ENCODE measurements at regions not wholly inside any gene's neighbourhood (a gene's known extent, or its start where the extent isn't known, plus 50 kb on each side); places are given as distances from the start of the nearest gene placed in this dataset.

- H3K9me3 ChIP-seq (ENCODE audit: control extremely low read depth in 1 of 5, control insufficient read depth in 4 of 5, insufficient read depth in 2 of 5, low read depth in 1 of 5, low read length in 4 of 5): peaks cover 0 to 8% (median 0%) of the 10 kb centered on the region in 5 experiments
- no CpG with 5 or more reads among the region's 1 CpG for WGBS (ENCODE audit: insufficient coverage)
- CTCF ChIA-PET: interaction anchor here (1.5 kb wide), 1 partner anchor 8 kb away, joined by 4 read pairs; no protein-coding TSS in a partner anchor
- no peaks in the 10 kb centered on the region for H3K4me1 ChIP-seq (ENCODE audit: control extremely low read depth in 1 of 4, control insufficient read depth in 4 of 4, insufficient read depth in 4 of 4, low read length in 3 of 4)
- no peak overlapping the region for H3K27ac ChIP-seq (ENCODE audit: insufficient read depth in 1 of 2, low read depth in 1 of 2, low read length in 2 of 2, poor library complexity in 1 of 2, severe bottlenecking in 2 of 2)
- no peaks in the 10 kb centered on the region for H3K27me3 ChIP-seq (replicated peaks in 2 of 5; ENCODE audit: control insufficient read depth in 4 of 5, insufficient read depth in 5 of 5, low read length in 4 of 5)
- POLR2A ChIA-PET: interaction anchor here (0.5 kb wide), 2 partner anchors 335 to 353 kb away, joined by 3 to 4 read pairs; no protein-coding TSS in a partner anchor
- no peak for DNase-seq
- no peak overlapping the region for H3K4me3 ChIP-seq (ENCODE audit: control insufficient read depth in 1 of 7, extremely low read depth in 1 of 7, insufficient read depth in 4 of 7, low read depth in 2 of 7, low read length in 6 of 7)
- H3K36me3 ChIP-seq (ENCODE audit: control insufficient read depth in 4 of 4, insufficient read depth in 4 of 4, low read length in 3 of 4): no peaks in the 10 kb centered on the region
These were observed 188.1 kb upstream of the RGS18 start for GRCh38 chr1:191970116-191970515.

- CTCF ChIA-PET: no interaction called here
- POLR2A ChIA-PET: no interaction called here
- H3K4me3 ChIP-seq (ENCODE audit: control insufficient read depth in 1 of 7, extremely low read depth in 1 of 7, insufficient read depth in 4 of 7, low read depth in 2 of 7, low read length in 6 of 7): no peak overlapping the region
- no peak overlapping the region for H3K27ac ChIP-seq (ENCODE audit: insufficient read depth in 1 of 2, low read depth in 1 of 2, low read length in 2 of 2, poor library complexity in 1 of 2, severe bottlenecking in 2 of 2)
- no peaks in the 10 kb centered on the region for H3K36me3 ChIP-seq (ENCODE audit: control insufficient read depth in 4 of 4, insufficient read depth in 4 of 4, low read length in 3 of 4)
- 94% methylated on average over 2 of the region's 3 CpGs for WGBS (ENCODE audit: insufficient coverage)
- peaks cover 0 to 8% (median 0%) of the 10 kb centered on the region in 5 experiments for H3K9me3 ChIP-seq (ENCODE audit: control extremely low read depth in 1 of 5, control insufficient read depth in 4 of 5, insufficient read depth in 2 of 5, low read depth in 1 of 5, low read length in 4 of 5)
- H3K27me3 ChIP-seq (replicated peaks in 2 of 5; ENCODE audit: control insufficient read depth in 4 of 5, insufficient read depth in 5 of 5, low read length in 4 of 5): no peaks in the 10 kb centered on the region
- H3K4me1 ChIP-seq (ENCODE audit: control extremely low read depth in 1 of 4, control insufficient read depth in 4 of 4, insufficient read depth in 4 of 4, low read length in 3 of 4): no peaks in the 10 kb centered on the region
- peak in 1 of 3 donors; percentile 1 for DNase-seq
These were observed 186.8 kb upstream of the RGS18 start for GRCh38 chr1:191971447-191971846.

GRCh38 chr1:191974004-191974403 is 184.3 kb upstream of the RGS18 start:
- Histone ChIP-seq H3K4me3 (ENCODE audit: control insufficient read depth in 1 of 7, extremely low read depth in 1 of 7, insufficient read depth in 4 of 7, low read depth in 2 of 7, low read length in 6 of 7) (no peak overlapping the region), H3K36me3 (ENCODE audit: control insufficient read depth in 4 of 4, insufficient read depth in 4 of 4, low read length in 3 of 4) (no peaks in the 10 kb centered on the region), H3K9me3 (ENCODE audit: control extremely low read depth in 1 of 5, control insufficient read depth in 4 of 5, insufficient read depth in 2 of 5, low read depth in 1 of 5, low read length in 4 of 5) (peaks cover 0 to 7% (median 0%) of the 10 kb centered on the region in 5 experiments), H3K27ac (ENCODE audit: insufficient read depth in 1 of 2, low read depth in 1 of 2, low read length in 2 of 2, poor library complexity in 1 of 2, severe bottlenecking in 2 of 2) (no peak overlapping the region), H3K4me1 (ENCODE audit: control extremely low read depth in 1 of 4, control insufficient read depth in 4 of 4, insufficient read depth in 4 of 4, low read length in 3 of 4) (no peaks in the 10 kb centered on the region), H3K27me3 (replicated peaks in 2 of 5; ENCODE audit: control insufficient read depth in 4 of 5, insufficient read depth in 5 of 5, low read length in 4 of 5) (no peaks in the 10 kb centered on the region)
- WGBS (ENCODE audit: insufficient coverage): 100% methylated on average over 1 of the region's 2 CpGs
- POLR2A ChIA-PET: no interaction called here
- CTCF ChIA-PET: interaction anchor here (0.7 kb wide), 1 partner anchor 136 kb away, joined by 3 read pairs; no protein-coding TSS in a partner anchor
- DNase-seq: no peak

GRCh38 chr1:191977874-191978506 is 180.3 kb upstream of the RGS18 start:
- Histone ChIP-seq H3K36me3 (ENCODE audit: control insufficient read depth in 4 of 4, insufficient read depth in 4 of 4, low read length in 3 of 4) (no peaks in the 10 kb centered on the region), H3K4me1 (ENCODE audit: control extremely low read depth in 1 of 4, control insufficient read depth in 4 of 4, insufficient read depth in 4 of 4, low read length in 3 of 4) (no peaks in the 10 kb centered on the region), H3K27ac (ENCODE audit: insufficient read depth in 1 of 2, low read depth in 1 of 2, low read length in 2 of 2, poor library complexity in 1 of 2, severe bottlenecking in 2 of 2) (no peak overlapping the region), H3K4me3 (ENCODE audit: control insufficient read depth in 1 of 7, extremely low read depth in 1 of 7, insufficient read depth in 4 of 7, low read depth in 2 of 7, low read length in 6 of 7) (no peak overlapping the region), H3K9me3 (ENCODE audit: control extremely low read depth in 1 of 5, control insufficient read depth in 4 of 5, insufficient read depth in 2 of 5, low read depth in 1 of 5, low read length in 4 of 5) (peaks cover 1 to 13% (median 4%) of the 10 kb centered on the region in 5 experiments), H3K27me3 (replicated peaks in 2 of 5; ENCODE audit: control insufficient read depth in 4 of 5, insufficient read depth in 5 of 5, low read length in 4 of 5) (no peaks in the 10 kb centered on the region)
- ChIA-PET POLR2A (no interaction called here), CTCF (interaction anchor here (1.4 kb wide), 1 partner anchor 9 kb away, joined by 4 read pairs; no protein-coding TSS in a partner anchor)
- no CpG with 5 or more reads among the region's 1 CpG for WGBS (ENCODE audit: insufficient coverage)
- no peak for DNase-seq

GRCh38 chr1:191984856-191985255 is 173.4 kb upstream of the RGS18 start:
- H3K4me3 ChIP-seq (ENCODE audit: control insufficient read depth in 1 of 7, extremely low read depth in 1 of 7, insufficient read depth in 4 of 7, low read depth in 2 of 7, low read length in 6 of 7): no peak overlapping the region
- H3K27ac ChIP-seq (ENCODE audit: insufficient read depth in 1 of 2, low read depth in 1 of 2, low read length in 2 of 2, poor library complexity in 1 of 2, severe bottlenecking in 2 of 2): no peak overlapping the region
- POLR2A ChIA-PET: no interaction called here
- 94% methylated on average over 6 of the region's 6 CpGs for WGBS (ENCODE audit: insufficient coverage)
- H3K36me3 ChIP-seq (ENCODE audit: control insufficient read depth in 4 of 4, insufficient read depth in 4 of 4, low read length in 3 of 4): peaks cover 0 to 2% (median 0%) of the 10 kb centered on the region in 4 experiments
- H3K4me1 ChIP-seq (ENCODE audit: control extremely low read depth in 1 of 4, control insufficient read depth in 4 of 4, insufficient read depth in 4 of 4, low read length in 3 of 4): no peaks in the 10 kb centered on the region
- peaks cover 1 to 12% (median 2%) of the 10 kb centered on the region in 5 experiments for H3K9me3 ChIP-seq (ENCODE audit: control extremely low read depth in 1 of 5, control insufficient read depth in 4 of 5, insufficient read depth in 2 of 5, low read depth in 1 of 5, low read length in 4 of 5)
- CTCF ChIA-PET: interaction anchor here (0.7 kb wide), 1 partner anchor 9 kb away, joined by 3 read pairs; no protein-coding TSS in a partner anchor
- no peak for DNase-seq
- no peaks in the 10 kb centered on the region for H3K27me3 ChIP-seq (replicated peaks in 2 of 5; ENCODE audit: control insufficient read depth in 4 of 5, insufficient read depth in 5 of 5, low read length in 4 of 5)

- POLR2A ChIA-PET: no interaction called here
- no peaks in the 10 kb centered on the region for H3K9me3 ChIP-seq (ENCODE audit: control extremely low read depth in 1 of 5, control insufficient read depth in 4 of 5, insufficient read depth in 2 of 5, low read depth in 1 of 5, low read length in 4 of 5)
- DNase-seq: no peak
- H3K27me3 ChIP-seq (replicated peaks in 2 of 5; ENCODE audit: control insufficient read depth in 4 of 5, insufficient read depth in 5 of 5, low read length in 4 of 5): no peaks in the 10 kb centered on the region
- no peaks in the 10 kb centered on the region for H3K4me1 ChIP-seq (ENCODE audit: control extremely low read depth in 1 of 4, control insufficient read depth in 4 of 4, insufficient read depth in 4 of 4, low read length in 3 of 4)
- H3K27ac ChIP-seq (ENCODE audit: insufficient read depth in 1 of 2, low read depth in 1 of 2, low read length in 2 of 2, poor library complexity in 1 of 2, severe bottlenecking in 2 of 2): no peak overlapping the region
- no peak overlapping the region for H3K4me3 ChIP-seq (ENCODE audit: control insufficient read depth in 1 of 7, extremely low read depth in 1 of 7, insufficient read depth in 4 of 7, low read depth in 2 of 7, low read length in 6 of 7)
- H3K36me3 ChIP-seq (ENCODE audit: control insufficient read depth in 4 of 4, insufficient read depth in 4 of 4, low read length in 3 of 4): no peaks in the 10 kb centered on the region
- CTCF ChIA-PET: interaction anchor here (1.9 to 3.1 kb wide), 2 partner anchors 320 to 327 kb away, joined by 5 to 19 read pairs; no protein-coding TSS in a partner anchor
These were observed 166.1 kb upstream of the RGS18 start for GRCh38 chr1:191992118-191992517.

- WGBS (ENCODE audit: insufficient coverage): no CpG with 5 or more reads among the region's 2 CpGs
- Histone ChIP-seq H3K4me1 (ENCODE audit: control extremely low read depth in 1 of 4, control insufficient read depth in 4 of 4, insufficient read depth in 4 of 4, low read length in 3 of 4) (no peaks in the 10 kb centered on the region), H3K36me3 (ENCODE audit: control insufficient read depth in 4 of 4, insufficient read depth in 4 of 4, low read length in 3 of 4) (no peaks in the 10 kb centered on the region), H3K27me3 (replicated peaks in 2 of 5; ENCODE audit: control insufficient read depth in 4 of 5, insufficient read depth in 5 of 5, low read length in 4 of 5) (no peaks in the 10 kb centered on the region), H3K27ac (ENCODE audit: insufficient read depth in 1 of 2, low read depth in 1 of 2, low read length in 2 of 2, poor library complexity in 1 of 2, severe bottlenecking in 2 of 2) (no peak overlapping the region), H3K9me3 (ENCODE audit: control extremely low read depth in 1 of 5, control insufficient read depth in 4 of 5, insufficient read depth in 2 of 5, low read depth in 1 of 5, low read length in 4 of 5) (peaks cover 0 to 3% (median 0%) of the 10 kb centered on the region in 5 experiments), H3K4me3 (ENCODE audit: control insufficient read depth in 1 of 7, extremely low read depth in 1 of 7, insufficient read depth in 4 of 7, low read depth in 2 of 7, low read length in 6 of 7) (no peak overlapping the region)
- DNase-seq: peak; percentile 28 to 59 (median 45)
- POLR2A ChIA-PET: no interaction called here
- CTCF ChIA-PET: interaction anchor here (0.8 to 3.1 kb wide), 9 partner anchors 8 to 325 kb away, joined by 3 to 19 read pairs (median 3); partner anchors contain the start of gene RGS21
These were observed 164.7 kb upstream of the RGS18 start for GRCh38 chr1:191993549-191993948.
